GM19397 (cell line): ENCODE measurements at regions not wholly inside any gene's neighbourhood (a gene's known extent, or its start where the extent isn't known, plus 50 kb on each side); places are given as distances from the start of the nearest gene placed in this dataset.
"Not testable (repeated sequence)": the region's sequence is repeated elsewhere in the genome, so short reads cannot be mapped to it uniquely, and the experiment has no call there.

ENCODE experiments used
- ATAC-seq: cut with Tn5 transposase; IDR thresholded peaks from one replicate; pipeline ENCODE4 v1.9.1; 2021; ENCODE audit warnings: mild to moderate bottlenecking, moderate library complexity; ENCODE audit not compliant: unreplicated experiment

DNA sequence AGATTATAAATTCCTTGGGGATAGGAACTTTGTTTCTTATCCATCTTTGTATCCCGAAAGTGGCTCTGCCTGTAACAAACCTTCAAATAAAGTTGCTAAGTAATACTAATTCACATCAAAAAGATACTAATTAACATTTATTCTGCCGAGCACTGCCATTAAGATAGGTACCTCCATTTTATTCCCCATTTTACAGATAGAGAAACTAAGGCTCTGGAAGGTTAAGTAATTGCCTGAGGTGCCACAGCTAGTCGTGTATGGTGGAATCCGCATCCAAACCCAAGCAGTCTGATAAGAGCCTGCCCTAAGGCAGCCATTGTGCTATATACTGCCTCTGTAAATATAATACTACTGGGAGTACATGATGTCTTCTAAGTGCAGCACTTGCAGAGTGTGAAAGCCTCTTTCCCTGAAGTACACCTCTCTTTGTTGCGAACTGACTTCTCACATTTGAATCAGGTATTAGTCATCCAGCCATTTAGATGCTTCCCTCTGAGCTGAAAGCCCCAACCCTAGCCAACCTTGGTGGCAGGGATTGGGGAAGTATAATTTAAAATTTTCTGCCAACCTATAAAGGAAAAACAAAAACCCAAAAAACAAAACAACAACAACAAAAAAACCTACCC is 78.5 kb upstream of the CHD2 start:
- no peak for ATAC-seq

GRCh38 chr15:92822216-92823144 is 77.6 kb upstream of the CHD2 start:
- ATAC-seq = no peak

DNA sequence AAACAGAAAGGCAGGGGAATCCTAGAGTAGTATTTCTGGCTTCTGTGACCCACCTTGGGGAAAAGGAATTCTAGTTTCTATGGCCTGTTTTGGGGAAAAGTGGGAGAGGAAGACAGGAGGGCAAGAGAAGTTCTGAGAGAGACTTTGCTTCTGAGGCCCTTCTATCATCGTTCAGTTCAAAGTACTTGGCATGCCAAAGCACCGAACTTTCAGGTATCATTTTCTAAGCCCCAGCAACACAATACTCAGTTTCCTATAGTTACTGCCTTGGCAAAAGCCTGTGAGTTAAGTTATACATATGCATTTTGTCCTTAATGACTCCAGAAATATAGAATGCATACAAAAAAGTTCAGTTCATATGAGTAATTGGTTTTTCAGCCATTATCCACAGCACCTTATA is 74.1 kb upstream of the CHD2 start:
- ATAC-seq = no peak

DNA sequence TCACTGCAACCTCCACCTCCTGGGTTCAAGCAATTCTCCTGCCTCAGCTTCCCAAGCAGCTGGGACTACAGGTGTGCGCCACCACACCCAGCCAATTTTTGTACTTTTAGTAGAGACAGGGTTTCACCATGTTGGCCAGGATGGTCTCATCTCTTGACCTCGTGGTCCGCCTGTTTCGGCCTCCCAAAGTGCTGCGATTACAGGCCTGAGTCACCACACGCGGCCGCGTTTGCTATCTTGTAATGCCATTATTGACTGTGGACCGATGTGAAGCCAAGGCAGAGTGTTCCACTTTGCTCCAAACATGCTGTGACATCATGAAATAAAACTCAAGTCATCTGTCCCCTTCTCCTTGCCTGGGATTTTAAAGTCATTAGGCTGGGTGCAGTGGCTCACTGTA is 72.1 kb upstream of the CHD2 start:
- not testable (repeated sequence) for ATAC-seq

- no peak for ATAC-seq
Observed at GRCh38 chr15:92829875-92830274, 70.2 kb upstream of the CHD2 start.

DNA sequence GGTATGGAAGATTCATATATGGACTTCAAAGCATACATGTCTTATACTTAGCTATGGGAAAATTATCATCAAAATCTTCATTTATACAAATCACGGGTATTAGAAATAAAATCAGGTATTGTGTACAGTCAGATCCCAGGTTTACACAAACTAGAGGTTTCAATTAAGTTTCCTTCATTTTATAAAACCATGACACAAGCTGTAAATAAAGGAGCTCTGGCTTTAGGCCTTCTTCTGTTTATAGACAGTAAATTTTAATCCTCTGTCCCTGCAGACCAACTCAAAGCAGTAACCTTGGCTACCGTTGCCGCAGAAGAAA is 68.8 kb upstream of the CHD2 start:
- no peak for ATAC-seq

GRCh38 chr15:92831655-92832328 is 68.3 kb upstream of the CHD2 start:
- peak; percentile 98 for ATAC-seq

DNA sequence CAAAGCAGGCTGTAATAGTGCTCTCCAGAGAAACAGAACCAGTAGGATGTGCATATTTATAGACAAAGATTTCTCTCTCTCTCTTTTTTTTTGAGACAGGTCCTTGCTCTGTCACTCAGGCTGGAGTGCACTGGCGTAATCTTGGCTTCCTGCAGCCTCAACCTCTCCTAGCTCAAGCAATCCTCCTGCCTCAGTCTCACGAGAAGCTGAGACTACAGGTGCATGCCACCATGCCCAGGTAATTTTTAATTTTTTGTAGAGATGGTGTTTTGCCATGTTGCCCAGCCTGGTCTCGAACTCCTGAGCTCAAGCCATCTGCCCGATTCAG is 67.1 kb upstream of the CHD2 start:
- ATAC-seq = no peak

DNA sequence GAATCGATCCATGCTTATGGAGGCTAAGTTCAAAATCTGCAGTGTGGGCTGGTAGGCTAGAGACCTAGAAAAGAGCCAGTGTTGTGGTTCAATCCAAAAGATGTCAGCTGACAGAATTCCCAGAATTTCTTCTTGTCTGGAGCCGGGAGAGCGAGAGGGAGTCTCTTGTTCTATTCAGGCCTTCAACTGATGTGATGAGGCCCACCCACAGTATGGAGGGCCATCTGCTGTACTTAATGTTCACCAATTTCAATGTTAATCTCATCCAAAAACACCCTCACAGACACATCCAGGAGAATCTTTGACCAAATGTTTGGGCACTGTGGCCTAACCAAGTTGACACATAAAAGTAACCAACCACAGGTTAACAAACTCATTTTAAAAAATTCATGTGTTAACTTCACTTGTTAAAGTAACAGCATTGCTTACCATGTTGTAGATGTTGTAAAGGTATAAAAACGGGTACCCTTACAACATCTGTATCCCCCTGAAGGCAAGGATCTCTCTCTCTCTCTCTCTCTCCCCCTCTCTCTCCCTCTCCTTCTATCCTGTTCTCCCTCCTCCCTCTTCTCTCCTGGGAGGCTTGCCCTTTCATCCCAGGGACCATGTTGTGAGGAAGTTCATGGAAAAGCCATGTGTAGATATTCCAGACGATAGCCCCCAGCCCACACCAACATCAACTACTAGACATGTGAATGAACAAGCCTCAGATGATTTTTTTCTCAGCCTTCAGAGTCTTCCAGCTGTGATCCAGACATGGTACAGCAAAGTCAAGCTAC is 66.4 kb upstream of the CHD2 start:
- ATAC-seq = no peak

- ATAC-seq = peak; percentile 92
Observed at GRCh38 chr15:92839696-92840095, 60.4 kb upstream of the CHD2 start.

GRCh38 chr15:92840149-92840548 is 60.0 kb upstream of the CHD2 start:
- no peak for ATAC-seq

GRCh38 chr15:92843326-92843725 is 56.8 kb upstream of the CHD2 start:
- no peak for ATAC-seq

DNA sequence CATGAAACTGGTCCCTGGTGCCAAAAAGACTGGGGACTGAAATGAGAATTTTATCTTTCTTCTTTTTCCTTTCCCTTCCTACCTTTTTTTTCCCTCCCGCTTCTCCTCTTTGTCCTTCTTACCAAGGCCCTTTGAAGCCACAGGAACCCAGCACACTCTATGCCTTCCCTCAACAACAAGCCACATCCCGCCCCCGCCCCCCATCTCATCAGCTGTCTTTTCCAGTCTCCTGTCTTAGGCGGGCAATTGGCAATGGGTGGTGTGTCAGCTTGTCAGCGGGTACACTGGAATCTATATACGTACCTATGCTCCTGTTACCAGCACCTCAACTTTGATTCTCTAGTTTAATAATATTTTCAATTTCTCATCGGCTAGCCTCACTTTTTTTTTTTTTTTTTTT is 56.3 kb upstream of the CHD2 start:
- no peak for ATAC-seq

GRCh38 chr15:92845126-92845508 is 55.0 kb upstream of the CHD2 start:
- peak; percentile 47 for ATAC-seq

DNA sequence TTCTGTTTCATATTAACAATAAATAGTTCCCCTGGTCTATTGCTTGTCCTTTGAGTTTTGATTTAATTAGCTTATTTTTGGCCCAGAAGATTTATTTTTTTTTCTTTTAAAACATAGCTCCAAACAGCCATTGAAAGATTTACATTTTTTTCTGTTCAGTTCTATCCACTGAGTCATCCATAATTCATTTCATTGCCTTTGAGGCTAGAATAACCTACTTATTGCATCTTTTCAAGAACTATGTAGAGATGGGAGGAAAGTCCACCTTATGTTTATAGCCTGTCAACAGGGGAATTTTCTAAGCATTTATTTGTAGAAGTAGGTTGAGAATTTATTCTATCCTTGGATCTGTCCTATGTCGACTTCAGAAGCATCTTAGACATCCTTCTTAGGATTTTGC is 53.4 kb upstream of the CHD2 start:
- no peak for ATAC-seq

DNA sequence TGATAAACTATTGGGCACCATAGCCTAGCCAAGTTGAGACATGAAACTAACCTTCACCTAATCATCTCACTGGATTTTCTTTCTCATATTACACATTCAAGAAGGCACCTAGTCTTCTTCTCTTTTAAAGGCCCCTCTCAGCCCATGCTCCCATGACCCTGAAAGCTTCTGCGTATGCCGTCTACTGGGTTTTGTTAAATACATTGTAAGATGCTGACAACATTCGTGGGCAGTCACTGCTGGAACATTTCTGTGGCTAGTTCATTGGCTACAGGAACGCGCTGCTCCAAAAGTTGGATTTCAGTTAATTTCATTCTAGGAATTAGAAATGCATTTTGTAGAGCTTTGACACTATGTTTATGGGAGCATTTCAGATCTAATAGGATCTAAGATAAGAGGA is 52.3 kb upstream of the CHD2 start:
- ATAC-seq = no peak

GRCh38 chr15:92848464-92848851 is 51.7 kb upstream of the CHD2 start:
- ATAC-seq = no peak

- ATAC-seq = peak; percentile 82
Observed at GRCh38 chr15:92848852-92849598, 51.1 kb upstream of the CHD2 start.

DNA sequence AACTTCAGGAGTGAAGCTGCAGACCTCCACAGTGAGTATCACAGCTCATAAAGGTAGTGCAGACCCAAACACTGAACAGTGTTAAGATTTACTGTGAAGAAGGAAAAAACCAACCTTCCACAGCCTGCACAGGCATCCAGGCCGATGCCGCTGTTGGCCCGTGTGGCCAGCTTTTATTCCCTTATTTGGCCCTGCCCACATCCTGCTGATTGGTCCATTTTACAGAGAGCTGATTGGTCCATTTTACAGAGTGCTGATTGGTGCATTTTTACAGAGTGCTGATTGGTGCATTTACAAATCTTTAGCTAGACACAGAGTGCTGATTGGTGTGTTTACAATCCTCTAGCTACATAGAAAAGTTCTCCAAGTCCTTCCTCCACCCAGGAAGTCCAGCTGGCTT is 49.9 kb upstream of the CHD2 start:
- ATAC-seq = not testable (repeated sequence)
